ENCODE measurements at regions not wholly inside any gene's neighbourhood (a gene's known extent, or its start where the extent isn't known, plus 50 kb on each side); places are given as distances from the start of the nearest gene placed in this dataset.
"Not testable (repeated sequence)": the region's sequence is repeated elsewhere in the genome, so short reads cannot be mapped to it uniquely, and the experiment has no call there.

DNA sequence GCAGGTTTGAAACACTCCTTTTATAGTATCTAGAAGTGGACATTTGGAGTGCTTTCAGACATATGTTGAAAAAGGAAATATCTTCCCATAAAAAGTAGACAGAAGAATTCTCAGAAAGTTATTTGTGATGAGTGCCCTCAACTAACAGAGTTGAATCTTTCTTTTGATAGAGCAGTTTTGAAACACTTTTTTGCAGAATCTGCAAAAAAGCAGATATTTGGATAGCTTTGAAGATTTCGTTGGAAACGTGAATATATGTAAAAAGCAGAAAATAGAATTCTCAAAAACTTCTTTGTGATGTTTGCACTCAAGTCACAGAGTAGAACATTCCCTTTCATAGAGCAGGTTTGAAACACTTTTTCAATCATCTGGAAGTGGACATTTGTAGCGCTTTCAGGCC is 676.4 kb upstream of the ZNF337 start:
- DNase-seq: not testable (repeated sequence)

DNA sequence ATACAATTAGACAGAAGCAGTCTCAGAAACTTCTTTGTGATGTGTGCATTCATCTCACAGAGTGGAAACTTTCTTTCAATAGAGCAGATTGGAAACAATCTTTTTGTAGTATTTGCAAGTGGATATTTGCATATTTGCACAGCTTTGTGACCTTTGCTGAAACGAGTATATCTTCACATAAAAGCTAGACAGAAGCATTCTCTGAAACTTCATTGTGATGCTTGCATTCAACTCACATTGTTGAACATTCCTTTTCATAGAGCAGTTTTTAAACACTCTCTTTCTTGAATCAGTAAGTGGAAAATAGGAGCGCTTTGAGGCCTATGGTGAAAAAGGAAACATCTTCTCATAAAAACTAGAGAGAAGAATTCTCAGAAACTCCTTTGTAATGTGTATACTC is 657.9 kb upstream of the ZNF337 start:
- DNase-seq: no peak

DNA sequence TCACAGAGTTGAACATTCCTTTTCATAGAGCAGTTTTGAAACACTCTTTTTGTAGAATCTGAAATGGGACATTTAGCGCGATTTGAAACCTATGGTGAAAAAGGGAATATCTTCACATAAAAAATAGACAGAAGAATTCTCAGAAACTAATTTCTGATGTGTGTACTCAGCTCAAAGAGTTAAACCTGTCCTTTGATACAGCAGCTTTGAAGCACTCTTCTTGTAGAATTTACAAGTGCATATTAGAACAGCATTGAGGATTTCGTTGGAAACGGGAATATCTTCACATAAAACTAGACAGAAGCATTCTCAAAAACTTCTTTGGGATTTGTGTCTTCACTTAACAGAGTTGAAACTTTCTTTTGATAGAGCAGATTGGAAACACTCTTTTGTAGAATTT is 650.7 kb upstream of the ZNF337 start:
- DNase-seq: no peak

DNA sequence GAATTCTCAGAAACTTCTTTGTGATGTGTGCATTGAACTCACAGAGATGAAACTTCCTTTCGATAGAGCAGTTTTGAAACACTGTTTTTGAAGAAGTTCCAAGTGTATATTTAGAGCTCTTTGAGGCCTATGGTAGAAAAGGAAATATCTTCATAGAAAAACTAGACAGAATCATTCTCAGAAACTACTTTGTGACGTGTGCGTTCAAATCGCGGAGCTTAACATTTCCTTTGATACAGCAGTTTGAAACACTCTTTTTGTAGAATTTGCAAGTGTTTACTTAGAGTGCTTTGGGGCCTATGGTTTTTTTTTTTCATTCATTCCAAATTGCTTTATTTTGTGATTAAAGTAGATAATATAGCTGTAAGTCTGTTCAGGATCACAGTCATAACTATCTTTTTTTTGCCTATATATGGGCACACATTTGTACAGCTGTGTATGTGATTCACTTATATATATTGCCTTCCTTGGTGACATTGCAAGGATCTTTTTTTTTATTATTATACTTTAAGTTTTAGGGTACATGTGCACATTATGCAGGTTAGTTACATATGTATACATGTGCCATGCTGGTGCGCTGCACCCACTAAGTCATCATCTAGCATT is 643.9 kb upstream of the ZNF337 start:
- DNase-seq: not testable (repeated sequence)

DNA sequence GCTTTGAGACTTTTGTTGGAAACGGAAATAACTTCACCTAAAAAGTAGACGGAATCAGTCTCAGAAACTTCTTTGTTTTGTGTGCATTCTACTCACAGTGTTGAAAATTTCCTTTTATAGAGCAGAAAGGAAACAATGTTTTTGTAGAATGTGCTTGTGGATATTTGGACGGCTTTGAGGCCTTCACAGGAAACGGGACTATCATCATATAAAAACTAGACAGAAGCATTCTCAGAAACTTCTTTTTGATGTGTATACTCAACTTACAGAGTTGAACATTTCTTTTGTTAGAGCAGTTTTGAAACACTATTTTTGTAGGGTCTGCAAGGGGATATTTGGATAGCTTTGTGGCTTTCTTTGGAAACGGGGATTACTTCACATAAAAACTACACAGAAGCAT is 627.5 kb upstream of the ZNF337 start:
- no peak for DNase-seq

DNA sequence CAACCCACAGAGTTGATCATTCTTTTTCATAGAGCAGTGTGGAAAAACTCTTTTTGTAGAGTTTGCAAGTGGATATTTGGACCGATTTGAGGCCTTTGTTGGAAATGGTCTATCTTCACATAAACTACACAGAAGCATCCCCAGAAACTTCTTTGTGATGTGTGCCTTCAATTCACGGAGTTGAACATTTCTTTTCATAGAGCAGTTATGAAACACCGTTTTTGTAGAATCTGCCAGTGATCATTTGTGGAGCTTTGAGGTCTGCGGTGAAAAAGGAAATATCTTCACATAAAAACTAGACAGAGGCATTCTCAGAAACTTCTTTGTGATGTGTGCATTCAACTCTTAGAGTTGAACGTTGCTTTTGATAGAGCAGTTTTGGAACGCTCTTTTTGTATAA is 618.4 kb upstream of the ZNF337 start:
- no peak for DNase-seq

DNA sequence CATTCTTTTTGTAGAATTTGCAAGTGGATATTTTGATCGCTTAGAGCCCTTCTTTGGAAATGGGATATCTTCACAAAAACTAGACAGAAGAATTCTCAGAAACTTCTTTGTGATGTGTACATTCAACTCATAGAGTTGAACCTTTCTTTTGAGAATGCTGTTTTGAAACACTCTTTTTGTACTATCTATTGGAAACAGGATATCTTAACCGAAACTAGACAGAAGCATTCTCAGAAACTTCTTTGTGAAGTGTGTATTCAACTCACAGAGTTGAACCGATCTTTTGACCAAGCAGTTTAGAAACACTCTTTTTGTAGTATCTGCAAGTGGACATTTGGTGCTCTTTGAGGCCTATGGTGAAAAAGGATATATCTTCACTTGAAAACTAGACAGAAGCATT is 613.1 kb upstream of the ZNF337 start:
- DNase-seq: not testable (repeated sequence)

DNA sequence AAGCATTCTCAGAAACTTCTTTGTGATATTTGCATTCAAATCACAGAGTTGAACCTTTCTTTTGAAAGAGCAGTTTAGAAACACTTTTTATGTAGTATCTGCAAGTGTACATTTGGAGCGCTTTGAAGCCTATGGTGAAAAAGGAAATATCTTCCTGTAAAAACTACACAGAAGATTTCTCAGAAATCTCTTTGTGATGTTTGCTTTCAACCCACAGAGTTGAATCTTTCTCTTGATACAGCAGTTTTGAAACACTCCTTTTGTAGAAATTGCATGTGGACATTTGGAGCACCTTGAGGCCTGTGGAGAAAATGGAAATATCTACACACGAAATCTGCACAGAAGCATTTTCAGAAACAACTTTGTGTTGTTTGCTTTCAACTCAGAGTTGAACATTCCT is 612.3 kb upstream of the ZNF337 start:
- no peak for DNase-seq

DNA sequence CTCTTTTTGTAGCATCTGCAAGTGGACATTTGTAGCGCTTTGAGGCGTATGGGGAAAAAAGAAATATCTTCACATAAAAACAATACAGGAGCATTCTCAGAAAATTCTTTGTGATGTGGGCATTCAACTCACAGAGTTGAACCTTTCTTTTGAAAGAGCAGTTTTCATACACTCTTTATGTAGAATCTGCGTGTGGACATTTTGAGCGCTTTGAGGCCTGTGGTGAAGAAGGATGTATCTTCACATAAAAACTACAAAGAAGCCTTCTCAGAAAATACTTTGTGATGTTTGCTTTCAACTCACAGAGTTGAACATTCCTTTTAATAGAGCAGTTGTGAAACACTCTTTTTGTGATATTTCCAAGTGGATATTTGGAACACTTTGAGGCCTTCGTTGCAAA is 598.4 kb upstream of the ZNF337 start:
- no peak for DNase-seq

DNA sequence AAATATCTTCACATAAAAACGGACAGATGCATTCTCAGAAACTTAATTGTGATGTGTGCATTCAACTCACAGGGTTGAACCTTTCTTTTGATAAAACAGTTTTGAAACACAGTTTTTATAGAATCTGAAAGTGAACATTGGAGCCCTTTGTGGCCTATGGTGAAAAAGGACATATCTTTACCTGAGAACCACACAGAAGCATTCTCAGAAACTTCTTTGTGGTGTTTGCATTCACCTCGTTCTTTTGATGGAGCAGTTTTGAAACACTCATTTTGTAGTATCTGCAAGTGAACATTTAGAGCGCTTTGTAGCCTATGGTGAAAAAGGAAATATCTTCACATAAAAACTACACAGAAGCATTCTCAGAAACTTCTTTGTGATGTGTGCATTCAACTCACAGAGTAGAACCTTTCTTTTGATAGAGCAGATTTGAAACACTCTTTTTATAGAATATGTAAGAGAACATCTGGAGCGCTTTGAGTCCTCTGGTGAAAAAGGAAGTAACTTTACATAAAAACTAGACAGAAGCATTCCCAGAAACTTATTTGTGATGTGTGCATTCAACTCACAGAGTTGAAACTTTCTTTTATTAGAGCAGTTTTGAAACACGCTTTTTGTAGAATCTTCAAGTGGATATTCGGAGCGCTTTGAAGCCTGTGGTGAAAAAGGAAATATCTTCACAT is 591.9 kb upstream of the ZNF337 start:
- not testable (repeated sequence) for DNase-seq

DNA sequence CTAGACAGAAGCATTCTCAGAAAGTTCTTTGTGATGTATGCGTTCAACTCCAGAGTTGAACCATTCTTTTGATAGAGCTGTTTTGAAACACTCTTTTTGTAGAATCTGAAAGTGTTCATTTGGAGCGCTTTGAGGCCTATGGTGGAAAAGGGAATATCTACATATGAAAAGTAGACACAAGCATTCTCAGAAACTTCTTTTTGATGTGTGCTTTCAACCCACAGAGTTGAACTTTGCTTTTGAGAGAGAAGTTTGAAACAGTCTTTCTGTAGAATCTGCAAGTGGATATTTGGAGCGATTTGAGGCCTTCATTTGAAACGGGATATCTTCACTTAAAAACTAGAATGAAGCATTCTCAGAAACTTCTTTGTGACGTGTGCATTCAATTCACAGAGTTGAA is 582.6 kb upstream of the ZNF337 start:
- DNase-seq: no peak

DNA sequence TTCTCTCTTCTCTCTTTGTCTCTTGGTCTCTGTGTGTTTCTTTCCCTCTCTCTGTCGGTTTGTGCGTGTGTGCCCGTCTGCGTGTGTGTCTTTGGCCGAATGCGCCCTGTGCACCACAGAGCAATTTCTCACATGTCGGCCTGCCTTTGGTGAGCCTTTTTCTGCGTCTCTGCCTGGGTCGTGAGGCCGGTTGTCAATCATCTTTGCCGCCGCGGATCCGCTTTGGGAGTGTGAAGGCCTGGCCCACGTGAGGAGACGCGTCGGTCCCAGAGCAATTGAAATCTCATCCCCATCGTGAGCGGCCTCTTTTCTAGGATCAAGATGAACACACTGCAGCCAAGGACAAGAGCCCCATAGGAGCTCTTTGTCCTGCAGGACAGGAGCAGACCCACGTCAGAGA is 580.7 kb upstream of the ZNF337 start:
- no peak for DNase-seq

DNA sequence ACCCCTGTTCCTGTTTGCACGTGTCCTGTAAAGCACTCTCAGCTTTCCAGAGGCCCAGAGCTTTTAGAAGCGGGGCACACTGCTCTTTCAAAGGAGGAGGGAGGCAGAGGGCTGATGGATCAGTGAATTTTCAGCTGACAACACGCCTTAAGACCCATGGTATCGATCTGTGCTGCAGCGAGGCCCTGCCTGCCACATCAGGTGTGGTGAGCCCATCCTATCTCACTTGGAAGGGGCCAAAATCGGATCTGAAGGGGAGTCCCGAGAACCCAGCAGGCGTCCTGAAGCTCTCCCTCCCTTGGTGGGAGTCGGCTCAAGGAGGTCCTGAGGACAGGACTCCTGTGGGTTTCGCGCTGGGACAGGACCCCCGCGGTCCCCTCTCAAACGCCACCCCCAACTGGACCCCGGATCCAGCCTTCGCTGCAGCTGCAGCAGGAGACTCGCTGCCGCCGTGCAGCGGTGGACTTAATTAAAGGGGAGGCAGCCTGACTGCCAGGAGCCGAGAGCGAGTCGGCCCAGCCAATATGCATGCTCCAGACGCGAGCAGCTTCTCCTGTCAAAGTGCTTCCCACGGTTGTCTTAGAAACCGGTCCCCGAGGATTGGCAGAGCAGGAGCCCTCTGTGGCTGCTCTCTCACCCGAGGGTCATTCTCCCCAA is 580.0 kb upstream of the ZNF337 start:
- no peak for DNase-seq

DNA sequence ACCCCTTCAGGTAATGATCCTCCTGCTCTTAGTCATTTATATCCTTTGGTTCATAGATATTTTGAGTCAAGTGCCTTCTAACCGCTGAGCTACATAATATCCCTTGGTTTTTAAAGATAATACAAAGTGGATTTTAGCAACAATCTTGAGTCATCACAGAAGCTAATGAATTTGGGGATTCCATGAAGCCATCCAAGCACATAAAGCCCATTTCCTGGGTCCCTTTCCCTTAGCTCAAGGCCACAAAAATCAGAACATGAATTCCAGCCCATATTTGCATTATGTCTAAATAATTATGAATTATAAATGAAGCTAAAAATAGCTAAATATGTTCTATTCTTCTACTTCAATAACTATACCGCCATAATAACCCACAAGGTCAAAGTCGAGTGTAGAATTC is 572.1 kb upstream of the ZNF337 start:
- DNase-seq: not testable (repeated sequence)

DNA sequence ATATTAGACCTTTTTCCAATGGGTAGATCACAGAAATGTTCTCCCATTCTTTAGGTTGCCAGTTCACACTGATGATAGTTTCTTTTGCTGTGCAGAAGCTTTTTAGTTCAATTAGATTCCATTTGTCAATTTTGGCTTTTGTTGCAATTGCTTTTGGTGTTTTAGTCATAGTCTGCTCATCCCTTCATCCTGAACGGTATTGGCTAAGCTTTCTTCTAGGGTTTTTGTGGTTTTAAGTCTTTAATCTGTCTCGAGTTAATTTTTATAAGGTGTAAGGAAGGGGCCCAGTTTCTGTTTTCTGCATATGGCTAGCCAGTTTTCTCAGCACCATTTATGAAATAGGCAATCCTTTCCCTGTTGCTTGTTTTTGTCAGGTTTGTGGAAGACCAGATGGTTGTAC is 564.3 kb upstream of the ZNF337 start:
- not testable (repeated sequence) for DNase-seq

DNA sequence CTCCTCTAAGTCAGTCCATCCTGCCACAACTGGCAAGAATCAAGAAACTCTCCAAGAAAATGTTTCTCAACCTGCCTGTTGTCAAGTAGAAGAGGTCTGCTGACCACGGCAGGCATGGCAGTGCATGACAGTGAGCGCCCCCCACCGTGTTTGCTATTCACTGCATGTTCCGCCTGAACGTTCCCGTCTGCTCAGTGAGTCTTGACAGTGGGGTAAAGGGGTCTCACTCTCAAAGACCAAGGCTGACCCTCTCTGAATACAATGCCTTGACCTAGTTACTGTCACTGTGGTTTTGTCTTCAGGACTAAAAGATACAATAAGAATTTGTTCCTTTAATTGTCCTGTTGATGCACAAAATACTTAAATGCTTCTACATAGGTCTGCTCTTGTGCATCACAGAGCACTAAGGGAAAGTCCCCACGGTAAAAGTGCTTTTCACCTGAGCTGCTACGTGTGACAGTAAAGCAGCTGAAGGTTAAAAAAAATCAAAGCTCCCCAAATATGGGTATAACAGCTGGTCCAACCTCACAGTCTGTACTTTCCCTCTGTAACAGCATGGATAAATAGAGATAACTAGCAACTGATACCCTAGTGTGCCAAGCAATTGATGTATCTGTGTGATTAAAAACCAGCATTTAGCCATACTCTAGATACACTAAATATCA is 555.8 kb upstream of the ZNF337 start:
- not testable (repeated sequence) for DNase-seq

DNA sequence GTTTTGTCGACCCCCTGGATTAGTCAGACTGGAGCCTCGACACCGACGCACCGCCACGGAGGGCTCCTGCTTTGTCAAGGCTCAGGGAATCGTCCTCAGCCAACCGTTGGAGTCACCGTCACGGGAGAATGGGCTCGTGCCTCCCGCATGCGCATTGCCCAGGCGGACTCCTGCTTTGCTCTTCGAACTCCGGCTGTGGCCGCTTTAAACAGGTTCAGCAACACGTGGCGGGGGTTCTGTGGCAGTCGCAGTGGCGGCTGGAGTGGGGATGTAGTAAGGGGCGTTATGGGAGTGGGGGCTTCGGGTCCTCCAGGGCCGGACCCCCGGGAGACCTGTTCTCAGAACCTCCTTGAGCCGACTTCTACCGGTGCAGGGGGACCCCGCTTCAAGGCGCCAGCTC is 554.7 kb upstream of the ZNF337 start:
- DNase-seq: not testable (repeated sequence)

DNA sequence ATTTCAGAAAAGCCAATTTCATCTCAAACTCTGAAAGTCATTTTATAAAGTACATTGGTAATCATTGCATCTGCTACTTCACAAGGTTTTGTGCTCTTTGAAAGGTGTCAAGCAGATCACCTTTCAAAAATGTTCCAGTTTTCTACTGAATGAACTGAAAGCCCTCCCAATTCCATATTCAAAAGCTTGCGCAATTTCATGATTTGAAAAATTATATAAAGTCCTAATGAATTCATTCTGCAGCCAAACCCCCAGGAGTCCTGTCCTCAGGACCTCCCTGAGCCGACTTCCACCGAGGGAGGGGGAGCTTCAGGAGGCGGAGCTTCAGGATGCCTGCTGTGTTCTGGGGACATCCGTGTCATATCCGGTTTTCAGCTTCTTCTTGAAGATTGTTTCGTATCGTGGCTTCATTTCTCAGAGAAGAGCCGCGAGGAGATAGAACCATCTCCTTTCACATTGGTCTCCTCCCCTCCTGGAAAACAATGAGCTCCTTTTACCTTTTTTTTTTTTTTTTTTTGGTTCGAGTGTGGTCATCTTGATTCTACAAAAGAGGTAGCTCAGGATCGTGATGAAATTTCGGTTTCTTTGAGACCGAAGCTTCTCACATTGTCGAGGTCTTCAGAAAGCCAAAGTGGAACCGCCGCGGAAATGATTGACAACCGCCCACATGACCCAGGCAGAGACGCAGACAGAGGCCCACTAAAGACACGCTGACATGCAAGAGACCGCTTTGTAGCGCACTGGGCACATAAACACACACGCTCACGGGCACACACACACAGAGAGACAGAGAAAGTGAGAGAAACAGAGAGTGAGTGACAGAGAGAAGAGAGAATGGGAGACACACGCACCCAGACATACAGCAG is 553.8 kb upstream of the ZNF337 start:
- DNase-seq: not testable (repeated sequence)

DNA sequence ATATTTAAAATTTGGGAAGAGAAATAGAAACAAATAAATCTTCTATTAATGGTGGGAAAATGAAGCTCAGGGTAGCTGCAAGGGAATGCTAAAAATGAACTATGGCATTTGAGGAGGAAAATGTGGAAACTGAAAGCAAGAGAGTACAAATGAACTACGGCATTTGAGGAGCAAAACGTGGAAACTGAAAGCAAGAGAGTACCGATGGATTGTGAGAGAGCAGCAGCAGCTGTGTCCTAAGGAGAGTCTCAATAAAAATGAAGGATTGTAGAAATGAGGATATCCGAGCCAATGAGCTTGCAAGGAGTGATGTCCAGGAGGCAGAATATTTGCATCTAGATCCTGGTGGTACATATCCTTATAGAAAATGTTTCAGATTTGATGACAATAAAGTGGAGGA is 547.1 kb upstream of the ZNF337 start:
- DNase-seq: no peak

DNA sequence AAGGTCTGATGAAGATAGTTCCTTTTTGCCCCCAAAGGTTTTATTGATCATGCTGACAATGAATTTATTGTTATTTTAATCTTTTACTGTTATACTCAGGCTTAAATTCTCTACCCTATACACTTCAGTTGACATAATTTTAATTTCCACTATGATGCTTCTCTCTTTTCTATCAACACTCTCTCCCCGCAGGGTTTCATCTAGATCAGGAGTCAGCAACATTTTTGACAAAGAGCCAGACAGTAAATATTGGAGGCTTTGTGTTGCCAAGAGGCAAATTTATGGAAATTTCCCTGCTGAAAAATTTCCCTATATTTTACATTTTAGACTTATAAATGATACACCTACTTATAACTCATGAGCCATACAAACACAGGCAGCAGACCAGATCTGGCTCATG is 524.0 kb upstream of the ZNF337 start:
- not testable (repeated sequence) for DNase-seq

DNA sequence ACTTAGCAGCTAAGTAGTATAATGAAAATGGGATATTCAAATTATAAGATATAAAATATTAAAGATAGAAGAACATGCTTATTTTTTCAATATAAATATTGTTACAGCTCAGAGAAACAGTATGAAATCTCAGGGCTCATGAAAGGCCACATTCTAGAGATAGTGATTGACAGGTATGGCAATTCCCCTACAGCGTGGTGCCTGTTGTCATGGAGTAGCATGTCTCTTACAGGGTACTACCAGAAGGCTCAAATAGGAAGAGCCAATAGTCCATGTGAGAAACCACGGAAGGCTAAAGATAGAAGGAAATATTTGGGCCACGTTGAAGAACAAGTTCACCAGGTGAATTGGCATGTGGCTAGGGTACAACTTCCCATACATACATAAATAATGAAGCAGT is 522.9 kb upstream of the ZNF337 start:
- DNase-seq: not testable (repeated sequence)

DNA sequence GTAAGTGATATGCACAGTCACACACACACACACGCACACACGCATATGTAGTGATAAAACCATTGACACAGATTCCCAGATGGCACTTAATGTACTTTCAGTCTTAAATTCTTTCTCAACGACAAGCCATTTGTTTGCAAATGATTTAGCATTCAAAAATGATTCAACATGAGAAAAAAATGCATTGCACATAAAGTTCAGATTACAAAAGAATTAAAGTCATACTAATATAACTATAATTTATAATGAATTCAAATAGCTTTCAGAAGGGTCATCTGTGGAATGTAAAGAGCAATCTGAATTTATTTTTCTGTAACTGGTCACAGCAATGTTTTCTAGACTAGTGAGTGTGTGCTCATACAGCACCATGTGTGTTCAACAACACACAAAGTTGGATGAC is 521.6 kb upstream of the ZNF337 start:
- DNase-seq: no peak

DNA sequence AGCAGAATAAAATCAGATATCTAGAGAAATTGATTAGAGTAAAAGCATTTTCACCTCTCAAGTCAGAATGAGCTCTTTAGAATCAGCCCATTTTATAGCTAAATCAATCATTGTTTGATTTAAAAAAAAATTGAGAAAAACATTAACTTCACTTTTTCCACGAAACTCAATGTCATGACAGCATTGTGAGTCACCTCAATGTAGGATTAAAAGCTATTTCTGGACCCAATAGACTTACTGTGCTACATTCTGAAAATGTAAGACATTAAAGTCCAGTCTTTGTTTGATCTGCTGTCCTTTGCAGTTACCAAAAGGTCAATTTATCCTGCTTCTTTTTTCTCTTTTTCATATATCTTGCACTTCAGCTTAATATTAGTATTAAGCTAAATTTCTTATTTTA is 519.4 kb upstream of the ZNF337 start:
- no peak for DNase-seq

Data from stimulated activated CD4-positive, alpha-beta T cell treated with anti-CD3 and anti-CD28 coated beads, Interleukin-12 subunit alpha, Interleukin-12 subunit beta, amount 100 ng/mL, for 4 hours (primary cell).